ENCODE measurements at regions not wholly inside any gene's neighbourhood (a gene's known extent, or its start where the extent isn't known, plus 50 kb on each side); places are given as distances from the start of the nearest gene placed in this dataset.
"Not testable (repeated sequence)": the region's sequence is repeated elsewhere in the genome, so short reads cannot be mapped to it uniquely, and the experiment has no call there.

DNA sequence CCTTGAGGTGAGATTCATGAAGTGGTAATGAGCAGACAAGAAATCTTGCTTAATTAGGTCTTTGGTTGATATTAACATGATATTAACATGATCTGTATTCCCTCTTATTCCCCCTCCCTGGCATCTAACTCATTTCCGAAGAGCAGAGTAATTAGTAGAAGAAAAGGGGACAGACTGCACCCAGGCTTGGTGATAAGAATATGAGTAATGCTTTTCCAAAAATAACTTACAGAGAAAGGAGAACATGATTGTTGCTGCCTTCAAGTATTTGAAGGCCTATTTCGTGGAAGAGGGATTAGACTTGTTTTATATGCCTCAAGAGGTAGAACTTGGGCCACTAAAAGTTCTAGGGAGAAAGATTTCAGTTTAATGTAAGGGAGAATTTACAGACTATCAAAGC, 130.6 kb upstream of the ATP5MC3 start:
- no peak for DNase-seq

DNA sequence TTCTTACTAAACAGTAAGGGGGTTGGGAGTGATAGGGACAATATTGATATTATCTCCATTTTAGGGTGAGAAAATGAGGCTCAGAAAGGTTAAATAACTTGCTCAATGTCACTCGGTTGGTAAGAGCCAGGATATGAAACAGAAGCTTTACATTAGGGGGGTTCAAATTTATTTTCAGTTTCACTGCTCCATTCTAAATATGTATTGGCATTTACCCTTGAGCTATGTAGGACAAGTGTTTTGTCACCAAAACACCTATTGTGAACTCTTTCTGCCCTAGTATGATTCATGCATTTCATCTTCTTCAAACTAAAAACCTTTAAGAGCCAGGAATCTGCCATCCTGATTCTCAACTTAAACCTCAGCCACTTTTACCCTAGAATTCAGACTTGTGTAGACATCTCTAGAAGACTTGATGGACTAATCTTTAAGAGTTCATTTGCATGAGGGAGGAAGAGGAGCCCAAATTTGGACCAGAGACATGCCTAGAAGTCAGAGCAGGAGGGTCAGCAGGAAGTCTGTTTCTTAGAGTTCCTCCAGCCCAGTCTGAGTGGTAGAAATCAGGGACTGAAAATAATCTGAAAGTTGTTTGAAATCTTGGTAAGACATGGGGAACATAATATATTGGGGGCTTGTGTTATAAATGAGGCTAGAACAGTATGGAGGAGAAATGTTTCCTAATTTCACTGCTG, 129.4 kb upstream of the ATP5MC3 start:
- DNase-seq = no peak

DNA sequence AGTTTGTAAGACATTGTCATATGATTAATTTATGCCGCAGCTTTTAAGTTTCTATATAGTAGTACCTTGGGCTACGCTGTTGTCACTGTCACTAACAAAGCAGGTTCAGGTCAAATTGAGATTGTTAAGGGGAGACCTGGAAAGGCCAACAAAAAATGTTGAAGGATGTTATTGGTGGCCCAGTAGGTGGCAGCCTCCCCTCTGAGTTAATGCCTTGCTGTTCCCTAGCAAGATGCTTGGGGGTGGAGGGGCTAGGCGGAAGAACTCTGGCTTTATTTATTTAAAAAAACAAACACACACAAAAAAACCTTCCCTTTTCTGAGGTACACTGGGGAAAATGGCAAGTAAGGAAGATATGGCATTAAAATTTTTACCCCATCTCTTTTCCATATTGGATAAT, 128.3 kb upstream of the ATP5MC3 start:
- DNase-seq = no peak

DNA sequence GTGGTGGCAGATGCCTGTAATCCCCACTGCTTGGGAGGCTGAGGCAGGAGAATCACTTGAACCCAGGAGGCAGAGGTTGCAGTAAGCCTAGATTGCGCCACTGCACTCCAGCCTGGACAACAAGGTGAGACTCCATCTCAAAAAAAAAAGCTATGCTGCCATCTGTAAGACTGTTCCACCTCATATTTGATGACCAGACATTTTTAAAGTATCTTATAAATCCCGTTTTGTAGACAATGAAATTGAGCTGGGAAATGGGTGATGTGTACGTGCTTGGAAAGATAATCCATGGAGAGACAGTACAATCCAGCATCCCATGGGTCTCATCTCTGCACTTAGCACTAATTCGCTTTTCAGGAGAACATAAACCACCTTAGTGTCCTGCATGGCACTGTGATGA, 126.5 kb upstream of the ATP5MC3 start:
- no peak for DNase-seq

DNA sequence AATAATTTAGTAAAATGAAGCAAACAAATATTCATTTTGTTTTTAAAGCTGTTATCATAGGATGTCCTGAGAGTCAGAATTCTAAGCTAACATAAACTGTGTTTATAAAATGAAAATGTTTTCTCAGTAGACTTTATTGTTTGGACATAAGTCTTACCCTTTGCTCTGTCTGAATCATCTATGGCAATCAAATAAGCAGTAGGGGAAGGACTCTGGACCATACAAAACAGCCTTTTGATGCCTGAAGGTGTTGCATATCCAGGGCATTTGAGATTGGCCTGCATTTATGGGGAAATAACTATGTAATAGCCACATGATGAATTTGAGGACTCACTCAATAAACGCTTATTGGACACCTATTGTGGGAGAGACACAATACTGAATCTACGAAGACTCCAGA, 123.0 kb upstream of the ATP5MC3 start:
- no peak for DNase-seq

DNA sequence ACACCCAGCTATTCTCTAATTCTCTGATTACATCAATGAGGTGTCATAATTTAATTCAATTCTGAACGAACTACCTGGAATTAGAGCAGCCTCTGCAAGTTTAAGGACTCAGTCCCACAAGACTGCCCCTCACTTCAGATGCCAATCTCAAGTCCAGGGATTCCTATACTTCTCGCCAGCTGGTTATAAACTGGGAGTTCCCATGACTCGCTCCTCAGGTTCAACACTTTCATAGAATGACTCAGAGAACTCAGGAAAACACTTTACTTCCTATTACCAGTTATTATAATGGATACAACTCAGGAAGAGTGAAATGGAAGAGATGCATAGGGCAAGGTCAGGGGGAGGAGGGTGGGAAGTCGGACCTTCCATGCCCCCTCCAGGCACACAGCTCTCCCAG, 112.3 kb upstream of the ATP5MC3 start:
- DNase-seq = no peak

DNA sequence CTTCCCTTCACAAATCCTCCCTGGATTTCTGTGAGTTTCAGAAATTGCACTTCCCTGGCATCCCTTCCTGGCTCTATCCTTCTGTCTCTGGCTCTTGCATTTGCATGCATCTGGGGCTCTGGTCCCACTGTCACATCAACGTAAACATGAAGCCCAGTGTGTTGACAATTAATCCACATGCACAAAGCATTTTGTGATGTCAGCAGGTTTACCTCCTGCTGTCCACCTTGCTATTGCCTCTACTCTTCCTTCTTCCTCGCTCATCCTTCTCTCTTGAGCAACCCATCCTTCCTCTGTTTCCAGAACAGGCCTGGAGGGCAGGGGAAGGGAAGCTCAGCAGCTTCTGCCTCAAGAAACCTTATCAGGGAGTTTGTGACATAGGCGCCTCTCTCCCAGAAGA, 111.7 kb upstream of the ATP5MC3 start:
- no peak for DNase-seq

DNA sequence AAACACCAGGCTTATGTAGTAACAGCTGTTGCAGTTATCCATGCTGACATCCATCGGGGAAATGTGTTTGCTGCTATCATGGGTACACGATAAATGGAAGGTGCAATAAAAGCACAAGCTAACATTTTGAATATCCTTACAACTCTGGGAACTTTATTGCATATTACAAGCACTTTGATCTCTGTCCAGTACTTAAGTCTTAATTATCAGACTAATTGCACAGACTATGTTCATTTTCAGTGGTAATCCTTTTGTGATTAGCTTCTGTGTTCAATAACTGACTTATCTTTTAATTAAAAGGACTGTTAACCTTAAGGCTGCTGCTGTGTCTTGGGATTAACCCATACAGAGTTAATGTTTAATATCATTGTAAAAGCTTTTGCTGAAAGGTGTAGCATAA, 101.4 kb upstream of the ATP5MC3 start:
- no peak for DNase-seq

DNA sequence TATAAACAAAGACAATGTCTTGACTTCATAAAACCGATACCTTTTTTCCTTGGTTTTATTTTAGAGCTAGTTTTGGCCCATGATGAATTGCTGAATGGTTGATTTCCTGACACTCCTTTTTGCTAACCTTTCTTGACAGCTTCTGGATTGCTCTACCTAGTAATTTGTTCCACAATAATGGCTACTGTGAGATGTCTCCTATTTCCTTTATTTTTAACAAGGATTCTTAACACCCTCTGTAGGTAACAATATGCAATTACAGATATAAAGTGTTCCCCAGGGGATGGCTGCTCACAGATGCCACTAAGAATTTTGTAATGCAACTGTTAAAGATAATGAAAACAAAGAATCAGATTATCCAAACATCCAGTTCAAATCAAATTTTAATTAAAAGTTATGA, 100.8 kb upstream of the ATP5MC3 start:
- DNase-seq = no peak

DNA sequence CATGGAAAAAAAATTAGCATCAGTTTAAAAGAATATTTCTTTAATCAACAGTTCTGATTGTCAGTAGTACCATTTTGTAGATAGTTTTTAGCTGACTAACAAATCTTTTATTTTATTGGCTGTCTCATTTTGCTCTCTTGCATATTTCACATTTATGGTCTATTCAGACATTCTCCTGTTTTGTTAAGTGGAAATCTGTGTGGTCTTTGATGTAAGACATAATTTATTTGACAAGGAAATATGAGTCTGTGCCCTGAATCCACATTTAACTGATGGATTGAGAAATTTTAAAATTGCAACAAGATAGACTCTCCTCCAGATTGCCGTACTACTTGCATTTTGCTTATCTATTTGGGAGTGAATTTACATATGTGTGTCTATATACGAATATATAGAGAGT, 96.3 kb upstream of the ATP5MC3 start:
- DNase-seq = no peak

DNA sequence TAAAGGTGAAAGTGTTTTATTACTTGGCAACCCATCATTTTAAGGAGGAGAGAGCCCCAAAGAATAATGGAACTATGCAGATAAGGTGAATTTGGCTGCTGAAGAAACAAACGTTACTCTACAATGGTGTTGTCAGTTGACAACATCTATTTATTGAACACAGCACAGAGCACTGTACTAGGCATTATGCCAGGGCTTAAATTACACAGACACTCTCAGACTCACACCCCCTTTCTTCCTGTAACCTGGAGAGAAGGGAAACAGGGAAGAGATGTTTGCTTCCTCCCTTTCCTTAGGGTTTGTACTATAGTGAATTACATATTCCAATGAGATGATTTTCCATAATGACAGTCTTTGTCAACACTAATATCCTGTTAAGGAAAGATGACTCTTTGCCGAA, 94.0 kb upstream of the ATP5MC3 start:
- DNase-seq = no peak

DNA sequence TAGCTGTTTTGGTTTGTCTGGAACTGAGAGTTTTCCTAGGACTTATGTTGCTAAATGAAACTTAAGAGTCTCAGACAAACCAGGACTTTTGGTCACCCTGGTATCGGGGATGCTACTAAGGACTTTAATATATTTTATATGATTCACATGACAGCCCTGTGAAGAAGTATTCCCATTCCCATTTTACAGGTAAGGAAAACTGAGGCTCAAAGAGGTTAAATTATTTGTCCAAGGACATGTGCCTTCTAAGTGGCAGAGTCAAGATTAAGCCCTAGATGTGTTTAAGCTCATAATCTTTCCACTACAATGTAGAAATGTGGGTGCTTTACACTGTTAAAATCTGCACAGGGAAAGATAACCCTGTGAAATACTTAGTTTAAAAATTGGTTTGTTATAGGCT, 77.7 kb upstream of the ATP5MC3 start:
- DNase-seq = no peak

DNA sequence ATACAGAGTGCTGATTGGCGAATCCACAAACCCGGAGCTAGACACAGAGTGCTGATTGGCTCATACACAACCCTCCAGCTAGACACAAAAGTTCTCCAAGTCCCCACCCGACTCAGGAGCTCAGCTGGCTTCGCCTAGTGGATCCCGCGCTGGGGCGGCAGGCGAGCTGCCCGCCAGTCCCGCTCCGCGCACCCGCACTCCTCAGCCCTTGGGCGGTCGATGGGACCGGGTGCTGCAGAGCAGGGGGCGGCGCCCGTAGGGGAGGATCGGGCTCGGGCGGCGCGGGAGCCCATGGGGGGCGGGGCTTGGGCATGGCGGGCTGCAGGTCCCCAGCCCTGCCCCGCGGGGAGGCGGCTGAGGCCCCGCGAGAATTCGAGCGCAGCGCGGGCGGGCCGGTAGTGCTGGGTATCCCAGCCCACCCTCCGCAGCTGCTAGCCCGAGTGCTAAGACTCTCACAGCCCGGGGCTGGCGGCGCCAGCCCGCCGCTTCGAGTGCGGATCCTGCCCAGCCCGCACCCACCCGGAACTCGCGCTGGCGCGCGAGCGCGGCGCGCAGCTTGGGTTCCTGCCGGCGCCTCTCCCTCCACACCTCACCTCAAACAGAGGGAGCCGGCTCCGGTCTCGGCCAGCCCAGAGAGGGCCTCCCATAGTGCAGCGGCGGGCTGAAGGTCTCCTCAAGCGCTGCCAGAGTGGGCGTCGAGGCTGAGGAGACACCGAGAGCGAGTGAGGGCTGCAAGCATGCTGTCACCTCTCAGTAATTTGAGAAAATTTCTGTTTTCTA, 75.5 kb upstream of the ATP5MC3 start:
- no peak for DNase-seq

DNA sequence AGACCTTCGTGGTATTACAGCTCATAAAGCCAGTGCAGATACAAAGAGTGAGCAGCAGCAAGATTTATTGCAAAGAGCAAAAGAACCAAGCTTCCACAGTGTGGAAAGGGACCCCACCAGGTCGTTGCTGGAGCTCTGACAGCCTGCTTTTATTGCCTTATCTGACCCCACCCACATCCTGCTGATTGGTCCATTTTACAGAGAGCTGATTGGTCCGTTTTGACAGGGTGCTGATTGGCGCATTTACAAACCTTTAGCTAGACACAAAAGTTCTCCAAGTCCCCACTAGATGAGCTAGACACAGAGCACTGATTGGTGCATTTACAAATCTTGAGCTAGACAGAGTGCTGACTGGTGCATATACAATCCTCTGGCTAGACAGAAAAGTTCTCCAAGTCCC, 74.9 kb upstream of the ATP5MC3 start:
- not testable (repeated sequence) for DNase-seq

DNA sequence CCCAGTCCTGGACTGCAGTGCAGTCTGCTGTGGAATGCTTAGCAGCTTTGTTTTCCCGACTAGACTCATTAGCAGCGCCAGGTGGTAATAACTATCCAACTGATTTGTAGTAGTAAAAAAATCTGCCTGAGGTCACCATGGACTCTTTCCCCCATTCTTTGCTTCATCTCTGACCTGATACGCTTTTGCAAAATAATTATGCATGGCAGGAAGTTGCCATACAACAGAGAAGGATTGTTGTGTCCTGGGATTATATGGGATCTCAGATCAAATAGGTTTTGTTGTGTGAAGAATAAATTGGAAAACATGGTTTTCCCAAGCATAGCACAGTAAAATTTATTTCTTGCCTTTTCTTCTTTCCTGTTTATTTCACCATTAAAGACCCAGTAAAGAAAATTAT, 72.4 kb upstream of the ATP5MC3 start:
- no peak for DNase-seq

DNA sequence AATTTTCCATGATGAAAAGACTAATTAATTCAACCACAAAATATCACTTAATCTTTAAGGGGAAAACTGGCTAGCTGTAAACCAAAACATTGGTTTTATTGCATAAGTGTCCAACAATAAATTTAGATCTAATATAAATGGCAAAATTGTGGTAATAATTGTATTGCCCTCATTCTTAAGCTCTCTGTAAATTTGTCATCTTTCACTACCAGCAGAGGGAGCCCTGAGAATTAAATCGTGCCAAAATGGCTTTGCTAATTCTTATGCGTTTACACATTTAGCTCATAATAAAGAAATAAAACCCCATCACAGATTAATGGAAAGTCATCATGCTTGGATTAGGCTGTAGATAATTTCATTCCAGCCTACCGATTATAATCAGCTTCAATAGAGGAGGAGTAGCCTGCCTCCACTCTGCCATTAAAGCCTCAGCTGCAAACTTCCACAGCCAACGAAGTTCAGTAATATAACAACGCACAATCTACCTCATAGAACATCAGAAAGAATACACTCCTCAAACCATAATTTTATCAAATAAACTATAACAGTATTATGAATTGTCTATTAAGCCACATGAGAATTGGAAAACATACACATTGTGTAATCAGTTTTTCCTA, 70.0 kb upstream of the ATP5MC3 start:
- peak; percentile 2 for DNase-seq

DNA sequence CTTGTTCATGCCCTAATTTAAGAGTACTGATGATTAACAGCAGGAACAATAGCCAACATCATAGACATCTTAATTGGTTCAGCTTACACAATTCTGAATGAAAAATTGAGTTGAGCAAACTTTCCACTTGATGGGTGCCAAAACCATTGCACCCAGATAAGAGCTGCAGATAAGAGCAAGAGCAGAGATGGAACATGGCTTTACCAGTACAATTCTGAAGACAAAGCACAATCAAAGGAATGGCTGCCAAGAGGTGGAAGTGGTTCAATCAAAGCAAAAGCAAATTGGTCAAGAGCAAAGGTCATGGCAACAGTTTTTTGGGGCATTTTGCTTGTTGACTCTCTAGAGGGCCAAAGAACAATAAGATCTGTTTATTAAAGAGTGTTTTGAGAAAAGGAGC, 65.6 kb upstream of the ATP5MC3 start:
- DNase-seq = no peak

DNA sequence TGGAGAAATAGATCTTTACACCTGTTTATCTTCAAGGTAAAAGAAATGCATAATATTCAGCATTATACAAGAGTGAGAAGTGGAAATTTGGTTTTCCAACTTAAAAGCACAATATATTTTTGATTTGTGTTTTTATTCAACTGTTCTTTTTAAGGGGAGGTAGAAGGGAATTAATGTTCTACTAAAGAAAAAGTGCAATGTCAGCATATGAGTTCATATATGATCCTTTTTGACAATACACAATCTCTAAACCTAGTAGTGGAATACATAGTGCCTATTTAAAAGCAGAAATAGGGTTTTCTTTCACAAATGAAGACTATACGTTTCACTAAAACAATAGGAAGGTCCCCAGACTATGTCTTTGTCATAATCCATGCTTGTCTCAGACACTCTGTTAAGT, 63.2 kb upstream of the ATP5MC3 start:
- DNase-seq = no peak

DNA sequence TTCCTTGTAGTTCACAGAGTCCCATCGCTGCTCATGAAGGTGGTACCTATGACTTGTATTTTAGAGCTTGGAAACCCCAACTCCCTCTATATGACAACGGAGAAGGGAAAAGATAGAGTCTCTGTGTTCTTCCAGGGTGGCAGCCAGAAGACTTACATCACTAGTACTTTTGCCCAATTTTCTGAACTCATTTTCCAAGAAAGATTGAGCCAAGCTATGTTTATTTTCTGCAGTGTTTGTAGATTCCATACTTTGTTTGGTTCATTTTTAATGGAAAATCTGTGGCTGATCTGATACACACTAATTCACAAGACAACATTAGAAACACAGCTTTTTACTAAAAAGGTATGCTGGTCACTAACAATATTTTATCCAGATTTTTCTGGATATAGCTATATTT, 60.2 kb upstream of the ATP5MC3 start:
- no peak for DNase-seq

DNA sequence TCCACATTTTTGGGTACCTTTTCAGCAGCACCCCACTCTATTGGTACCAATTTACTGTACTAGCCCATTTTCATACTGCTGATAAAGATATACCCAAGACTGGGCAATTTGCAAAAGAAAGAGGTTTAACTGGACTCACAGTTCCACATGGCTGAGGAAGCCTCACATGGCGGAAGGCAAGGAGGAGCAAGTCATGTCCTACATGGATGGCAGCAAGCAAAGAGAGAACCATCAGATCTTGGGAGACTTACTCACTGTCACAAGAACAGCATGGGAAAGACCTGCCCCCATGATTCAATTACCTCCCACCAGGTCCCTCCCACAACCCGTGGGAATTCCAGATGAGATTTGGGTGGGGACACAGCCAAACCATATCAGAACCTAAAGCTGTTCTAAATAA, 58.5 kb upstream of the ATP5MC3 start:
- not testable (repeated sequence) for DNase-seq

DNA sequence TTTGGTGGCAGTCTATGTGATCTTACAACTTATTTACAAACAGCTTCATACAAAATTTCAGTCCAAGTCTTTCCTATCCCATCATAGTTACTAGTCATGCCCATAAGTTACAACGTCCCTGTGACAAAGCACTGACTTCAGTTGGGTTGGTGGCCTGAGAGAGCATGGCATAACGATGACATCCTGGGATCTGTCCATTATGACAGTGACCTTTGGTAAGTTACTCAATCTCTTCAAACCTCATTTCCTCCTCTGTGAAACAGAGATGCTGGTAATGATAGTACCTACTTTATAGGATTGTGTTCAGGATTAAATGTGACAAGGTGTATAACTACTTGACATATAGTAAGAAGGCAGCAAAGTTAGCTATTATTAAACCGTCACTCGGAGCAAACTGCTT, 55.4 kb upstream of the ATP5MC3 start:
- no peak for DNase-seq

DNA sequence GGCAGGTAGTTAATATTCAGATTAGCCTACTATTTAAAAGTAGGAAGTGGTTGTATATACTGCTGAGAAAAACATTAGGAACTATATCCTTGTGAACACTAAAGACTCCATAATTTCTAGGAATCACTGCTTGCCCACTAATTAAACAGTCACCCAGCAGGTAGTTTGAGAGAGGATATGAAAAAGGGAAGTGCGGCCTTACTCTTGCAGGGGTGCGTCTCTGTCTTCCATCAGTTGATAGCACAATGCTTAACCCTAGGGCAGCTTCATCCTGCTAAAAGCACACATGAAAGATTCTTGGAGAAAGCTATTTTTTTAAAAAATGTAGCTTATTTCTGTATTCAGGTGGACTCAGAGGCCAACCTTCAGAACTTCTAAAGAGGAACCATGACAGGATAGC, 53.1 kb upstream of the ATP5MC3 start:
- DNase-seq = no peak

DNA sequence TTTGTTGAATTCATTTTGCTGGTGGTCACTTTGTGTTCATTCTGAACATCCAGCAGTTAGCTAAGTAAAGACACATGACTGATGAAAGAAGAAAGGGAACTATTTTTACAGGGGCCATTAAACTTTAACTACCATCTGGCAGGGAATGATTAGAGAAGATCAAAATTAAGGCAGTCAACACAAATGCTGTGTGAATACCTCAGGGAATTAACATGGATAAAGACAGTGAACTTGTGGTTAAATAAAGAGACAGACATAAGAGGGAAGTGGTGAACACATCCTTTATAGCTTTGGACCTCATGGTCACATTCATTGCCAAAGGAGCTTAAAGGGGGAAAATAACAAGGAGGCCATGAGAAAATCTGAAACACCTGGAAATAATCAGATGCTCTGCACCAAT, 52.6 kb upstream of the ATP5MC3 start:
- DNase-seq = no peak

DNA sequence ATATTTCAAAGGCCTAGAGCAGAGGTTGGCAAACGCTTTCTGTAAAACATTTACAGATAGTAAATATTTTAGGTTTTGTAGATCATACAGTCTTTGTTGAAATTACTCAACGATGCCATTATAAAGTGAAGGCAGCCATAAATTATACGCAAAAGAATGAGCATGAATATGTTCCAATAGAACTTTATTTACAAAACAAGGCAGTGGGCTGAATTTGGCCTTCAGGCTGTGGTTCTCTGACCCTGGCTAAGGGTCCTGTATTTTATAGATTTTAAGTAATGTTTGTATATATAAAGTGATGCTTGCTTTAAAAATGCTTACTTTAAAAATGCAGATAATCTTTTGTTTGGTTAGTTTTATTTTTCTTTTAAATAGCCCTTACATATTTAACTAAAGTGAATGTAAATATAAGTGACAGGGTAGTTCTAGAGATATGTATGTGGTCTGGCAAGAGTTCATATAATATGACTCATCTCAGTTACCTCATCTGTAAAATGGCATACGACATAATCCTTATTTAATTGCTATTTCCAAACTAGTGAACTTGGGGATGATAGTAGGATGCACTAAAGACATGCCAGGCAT, 51.7 kb upstream of the ATP5MC3 start:
- no peak for DNase-seq

Measured in CD4-positive, alpha-beta T cell treated with Interleukin-6 for 4 hours (primary cell).